Spleen (tissue), 7 donors: ENCODE measurements at regions not wholly inside any gene's neighbourhood (a gene's known extent, or its start where the extent isn't known, plus 50 kb on each side); places are given as distances from the start of the nearest gene placed in this dataset.
"Not testable (repeated sequence)": the region's sequence is repeated elsewhere in the genome, so short reads cannot be mapped to it uniquely, and the experiment has no call there.

Source experiments
- CTCF ChIP-seq, 11 experiments: fragments of 200-600 bp in 7 of 11; fragments of 450-650 bp in 4 of 11; sonication (generic) in 4 of 11; IDR thresholded peaks in 8 of 11; conservative IDR thresholded peaks in 3 of 11; 1 replicate in 7 of 11; 2 replicates in 4 of 11; pipeline versions ENCODE4 v1.4.0 to v1.8.0; 2016 to 2021; ENCODE audit warnings: antibody characterized with exemption in 11 of 11, inconsistent platforms in 4 of 11, mild to moderate bottlenecking in 1 of 11
- POLR2A ChIP-seq, 3 donors: fragments of 450-650 bp; IDR thresholded peaks; one replicate each; pipeline ENCODE4 v1.5.1; 2017; ENCODE audit warnings: antibody characterized with exemption in 3 of 3, mild to moderate bottlenecking in 1 of 3
- donor health status: DM: no; HTN: no; CAD: no; lungs with moderate emphysema.
- donor health status: DM: no; HTN: no; CAD: no.
- donor health status: DM: no; HTN: no; CAD: no.

GRCh38 chr14:37712476-37712860, 117.0 kb downstream of the TTC6 start:
- TF ChIP-seq CTCF (IDR thresholded peaks at IDR 0.05 in 8 of 11, conservative IDR thresholded peaks at IDR 0.05 in 3 of 11); POLR2A (IDR thresholded peaks at IDR 0.05): not testable (repeated sequence)
